ENCODE measurements at regions not wholly inside any gene's neighbourhood (a gene's known extent, or its start where the extent isn't known, plus 50 kb on each side); places are given as distances from the start of the nearest gene placed in this dataset.

DNA sequence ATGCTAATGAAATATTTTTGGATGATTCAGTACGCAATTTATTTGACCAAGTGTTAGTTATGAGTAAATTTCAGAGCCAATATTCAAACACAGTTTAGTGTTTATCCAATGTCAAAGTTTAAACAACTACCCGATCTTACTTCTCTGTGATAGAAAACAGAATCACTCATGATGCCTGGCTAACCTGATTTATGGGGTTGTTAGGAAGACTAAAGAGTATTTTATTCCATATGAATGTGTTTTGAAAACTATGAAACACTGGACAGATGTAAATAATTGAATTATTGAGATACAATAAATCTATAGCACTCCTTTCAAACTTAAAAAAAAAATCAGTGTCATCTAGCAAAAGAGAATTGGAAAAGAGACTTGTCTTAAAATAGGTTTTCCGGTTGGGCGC is 1181.8 kb downstream of the EFNB2 start:
- TF ChIP-seq, protein P1, sequence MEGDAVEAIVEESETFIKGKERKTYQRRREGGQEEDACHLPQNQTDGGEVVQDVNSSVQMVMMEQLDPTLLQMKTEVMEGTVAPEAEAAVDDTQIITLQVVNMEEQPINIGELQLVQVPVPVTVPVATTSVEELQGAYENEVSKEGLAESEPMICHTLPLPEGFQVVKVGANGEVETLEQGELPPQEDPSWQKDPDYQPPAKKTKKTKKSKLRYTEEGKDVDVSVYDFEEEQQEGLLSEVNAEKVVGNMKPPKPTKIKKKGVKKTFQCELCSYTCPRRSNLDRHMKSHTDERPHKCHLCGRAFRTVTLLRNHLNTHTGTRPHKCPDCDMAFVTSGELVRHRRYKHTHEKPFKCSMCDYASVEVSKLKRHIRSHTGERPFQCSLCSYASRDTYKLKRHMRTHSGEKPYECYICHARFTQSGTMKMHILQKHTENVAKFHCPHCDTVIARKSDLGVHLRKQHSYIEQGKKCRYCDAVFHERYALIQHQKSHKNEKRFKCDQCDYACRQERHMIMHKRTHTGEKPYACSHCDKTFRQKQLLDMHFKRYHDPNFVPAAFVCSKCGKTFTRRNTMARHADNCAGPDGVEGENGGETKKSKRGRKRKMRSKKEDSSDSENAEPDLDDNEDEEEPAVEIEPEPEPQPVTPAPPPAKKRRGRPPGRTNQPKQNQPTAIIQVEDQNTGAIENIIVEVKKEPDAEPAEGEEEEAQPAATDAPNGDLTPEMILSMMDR (IDR thresholded peaks at IDR 0.05; ENCODE audit: low read length), result no peak
- no peak for TF ChIP-seq EZH2 (IDR thresholded peaks at IDR 0.05; ENCODE audit: borderline replicate concordance, low read length)
- Histone ChIP-seq H3K4me1 (ENCODE audit: insufficient read depth, low read length, severe bottlenecking) (no peaks in the 10 kb centered on the region), H4K20me1 (ENCODE audit: insufficient read depth, low read length) (no peaks in the 10 kb centered on the region), H3F3A (ENCODE audit: insufficient read depth, low read length) (no peaks in the 10 kb centered on the region), H3K27me3 (ENCODE audit: insufficient read depth, low read length) (no peaks in the 10 kb centered on the region; the same call in 1 of the 2 replicates), H3K36me3 (ENCODE audit: insufficient read depth, low read length) (no peaks in the 10 kb centered on the region), H3K27ac (ENCODE audit: low read depth, low read length, poor library complexity, severe bottlenecking) (no peak overlapping the region), H3K9me2 (ENCODE audit: low read depth, low read length) (no peaks in the 10 kb centered on the region), H3K79me2 (ENCODE audit: insufficient read depth, low read length) (no peaks in the 10 kb centered on the region), H3K9me3 (ENCODE audit: low read length) (no peaks in the 10 kb centered on the region), H2AFZ (ENCODE audit: low read length) (no peak overlapping the region), H3K4me2 (ENCODE audit: low read length) (no peak overlapping the region), H3K9ac (ENCODE audit: low read length) (no peak overlapping the region), H3K4me3 (ENCODE audit: low read depth, low read length, poor library complexity, severe bottlenecking) (no peak overlapping the region)

DNA sequence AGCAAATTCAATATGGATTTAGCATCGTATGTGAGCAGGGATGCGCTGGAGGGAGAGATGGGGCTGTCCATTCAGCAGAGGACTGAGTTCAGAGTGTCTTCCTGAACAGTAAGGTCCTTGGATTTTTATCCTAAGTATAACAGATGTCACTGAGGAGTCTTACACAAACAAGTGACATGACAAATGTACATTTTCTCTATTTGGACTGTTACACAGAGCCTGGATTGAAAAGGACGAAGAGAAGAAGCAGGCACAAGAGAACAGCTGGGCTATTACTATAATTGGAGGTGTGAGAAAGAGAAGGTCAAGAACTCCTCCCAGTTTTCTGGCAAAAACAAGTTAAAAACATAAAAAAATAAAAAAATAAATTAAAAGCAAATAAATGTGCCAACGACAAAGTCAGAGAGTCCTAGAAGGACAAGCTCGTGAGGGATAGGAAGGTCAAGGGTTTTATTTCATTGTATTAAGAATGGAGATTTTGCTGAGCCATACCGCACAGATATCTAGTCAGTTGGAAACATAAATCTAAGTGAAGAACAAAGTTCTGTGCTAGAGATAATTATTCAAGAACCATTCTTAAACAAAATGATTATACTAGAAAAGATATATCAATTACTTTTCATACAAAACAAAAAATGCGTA is 1186.3 kb downstream of the EFNB2 start:
- Histone ChIP-seq H3K27ac (ENCODE audit: low read depth, low read length, poor library complexity, severe bottlenecking) (no peak overlapping the region), H3F3A (ENCODE audit: insufficient read depth, low read length) (no peaks in the 10 kb centered on the region), H3K4me1 (ENCODE audit: insufficient read depth, low read length, severe bottlenecking) (no peaks in the 10 kb centered on the region), H3K79me2 (ENCODE audit: insufficient read depth, low read length) (no peaks in the 10 kb centered on the region), H3K27me3 (ENCODE audit: insufficient read depth, low read length) (no peaks in the 10 kb centered on the region), H3K9me2 (ENCODE audit: low read depth, low read length) (no peaks in the 10 kb centered on the region), H4K20me1 (ENCODE audit: insufficient read depth, low read length) (no peaks in the 10 kb centered on the region), H3K9ac (ENCODE audit: low read length) (no peak overlapping the region), H3K4me2 (ENCODE audit: low read length) (no peak overlapping the region), H3K4me3 (ENCODE audit: low read depth, low read length, poor library complexity, severe bottlenecking) (no peak overlapping the region), H3K9me3 (ENCODE audit: low read length) (no peaks in the 10 kb centered on the region), H2AFZ (ENCODE audit: low read length) (no peak overlapping the region), H3K36me3 (ENCODE audit: insufficient read depth, low read length) (no peaks in the 10 kb centered on the region)
- TF ChIP-seq, protein P1 (IDR thresholded peaks at IDR 0.05; ENCODE audit: low read length), result no peak
- TF ChIP-seq EZH2 (IDR thresholded peaks at IDR 0.05; ENCODE audit: borderline replicate concordance, low read length), result no peak

DNA sequence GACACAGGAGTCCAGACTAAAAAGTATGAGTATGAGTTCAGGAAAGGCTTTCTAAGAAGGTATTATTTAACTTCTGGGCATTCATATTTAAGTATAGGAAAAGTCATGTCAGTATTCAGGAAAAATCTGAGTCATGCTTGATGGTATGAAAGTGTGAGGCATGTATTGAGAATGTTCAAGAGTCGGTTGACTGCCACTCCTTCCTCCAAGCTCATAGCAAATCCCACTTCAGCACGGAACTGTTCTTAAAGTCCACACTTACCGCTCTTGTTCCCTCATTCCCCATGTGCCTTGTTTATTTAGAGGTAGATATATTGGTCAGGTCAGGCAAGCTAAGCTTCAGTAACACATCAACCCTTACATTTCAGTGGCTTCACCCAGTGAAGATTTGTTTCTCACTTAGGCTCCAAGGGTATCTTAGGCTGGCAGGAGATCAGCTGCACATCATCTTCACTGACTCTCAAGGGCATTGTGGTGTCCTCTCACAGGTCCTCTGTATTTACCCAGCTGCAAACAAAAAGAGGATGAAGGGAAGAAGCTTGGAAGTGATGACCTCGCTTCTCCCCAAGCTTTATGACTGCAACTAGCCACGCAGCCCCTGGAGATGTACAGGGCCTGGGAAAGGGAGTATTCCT is 1189.2 kb downstream of the EFNB2 start:
- Histone ChIP-seq H3F3A (ENCODE audit: insufficient read depth, low read length) (no peaks in the 10 kb centered on the region), H3K4me1 (ENCODE audit: insufficient read depth, low read length, severe bottlenecking) (no peaks in the 10 kb centered on the region)

More for the DNA sequence above, 1189.2 kb downstream of the EFNB2 start:
- TF ChIP-seq EZH2 (IDR thresholded peaks at IDR 0.05; ENCODE audit: borderline replicate concordance, low read length), result no peak
- TF ChIP-seq, protein P1 (IDR thresholded peaks at IDR 0.05; ENCODE audit: low read length), result no peak
- Histone ChIP-seq H3K27ac (ENCODE audit: low read depth, low read length, poor library complexity, severe bottlenecking) (no peak overlapping the region), H3K79me2 (ENCODE audit: insufficient read depth, low read length) (no peaks in the 10 kb centered on the region), H3K9me3 (ENCODE audit: low read length) (no peaks in the 10 kb centered on the region), H3K27me3 (ENCODE audit: insufficient read depth, low read length) (no peaks in the 10 kb centered on the region), H3K9ac (ENCODE audit: low read length) (no peak overlapping the region), H3K4me2 (ENCODE audit: low read length) (no peak overlapping the region), H3K36me3 (ENCODE audit: insufficient read depth, low read length) (no peaks in the 10 kb centered on the region), H3K4me3 (ENCODE audit: low read depth, low read length, poor library complexity, severe bottlenecking) (no peak overlapping the region), H4K20me1 (ENCODE audit: insufficient read depth, low read length) (no peaks in the 10 kb centered on the region), H3K9me2 (ENCODE audit: low read depth, low read length) (no peaks in the 10 kb centered on the region), H2AFZ (ENCODE audit: low read length) (no peak overlapping the region)
